NAMALWA (cell line): ENCODE measurements at regions not wholly inside any gene's neighbourhood (a gene's known extent, or its start where the extent isn't known, plus 50 kb on each side); places are given as distances from the start of the nearest gene placed in this dataset.

Source experiments
- DNase-seq: peaks from one replicate; pipeline ENCODE4 v3.0.0-alpha.2; 2015; ENCODE audit warnings: low spot score

- DNase-seq, result no peak
Observed at GRCh38 chr16:73214825-73215677, 167.1 kb upstream of the ZFHX3 start.

DNA sequence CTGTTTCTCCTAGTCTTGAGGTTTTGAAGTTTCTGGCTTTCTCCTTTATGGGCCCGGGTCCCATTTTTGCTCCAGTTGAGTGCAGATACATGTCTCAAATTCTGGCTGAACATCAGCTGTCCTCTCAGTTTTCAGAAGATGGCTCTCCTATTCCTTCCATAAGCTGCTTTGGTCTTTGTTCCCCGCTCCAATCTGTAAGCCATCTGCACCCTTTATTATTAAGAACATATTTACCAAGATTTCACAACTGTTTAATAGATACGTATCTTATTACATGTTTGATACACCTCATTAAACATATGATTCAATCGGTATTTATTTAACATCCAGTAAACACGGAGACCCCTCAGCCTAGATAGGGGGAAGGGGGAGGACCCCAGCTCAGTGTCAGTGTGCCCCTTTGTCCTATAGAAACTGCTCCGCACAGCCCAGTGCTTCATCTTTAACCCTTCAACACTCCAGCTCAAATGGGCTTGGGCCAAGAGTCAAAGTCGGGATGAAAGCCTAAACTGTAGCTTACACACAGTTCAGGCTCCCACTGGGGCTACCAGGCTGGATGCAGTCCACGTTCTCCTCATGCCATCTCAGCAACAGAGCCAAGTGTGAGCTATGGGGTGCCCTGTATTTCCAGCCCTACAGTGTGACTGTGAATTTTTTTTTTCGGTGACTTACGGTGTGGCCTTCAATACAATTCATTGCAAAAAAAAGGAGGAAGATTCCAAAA is 166.0 kb upstream of the ZFHX3 start:
- DNase-seq, result no peak

- DNase-seq, result no peak
Observed at GRCh38 chr16:73212431-73212830, 164.5 kb upstream of the ZFHX3 start.

- no peak for DNase-seq
Observed at GRCh38 chr16:73210686-73211085, 162.8 kb upstream of the ZFHX3 start.

GRCh38 chr16:73210084-73210483 is 162.2 kb upstream of the ZFHX3 start:
- DNase-seq, result no peak

DNA sequence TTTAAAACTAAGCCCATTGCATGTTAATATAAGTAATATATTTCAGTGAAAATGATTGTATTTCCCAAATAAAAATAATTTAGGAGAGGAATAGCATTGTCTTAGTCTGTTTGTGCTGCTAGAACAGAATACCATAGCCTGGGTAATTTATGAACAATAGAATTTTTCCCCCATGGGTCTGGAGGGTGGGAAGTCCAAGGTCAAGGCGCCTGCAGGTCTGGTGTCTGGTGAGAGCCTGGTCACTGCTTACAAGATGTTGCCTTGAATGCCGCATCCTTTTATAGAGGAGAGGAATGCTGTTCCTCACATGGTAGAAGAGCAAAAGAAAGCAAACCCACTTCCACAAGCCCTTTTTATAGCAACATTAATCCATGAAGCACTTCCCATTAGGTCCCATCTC is 161.3 kb upstream of the ZFHX3 start:
- DNase-seq, result no peak

- DNase-seq, result no peak
Observed at GRCh38 chr16:73206151-73206707, 158.3 kb upstream of the ZFHX3 start.

- DNase-seq, result no peak
Observed at GRCh38 chr16:73205153-73205886, 157.4 kb upstream of the ZFHX3 start.

DNA sequence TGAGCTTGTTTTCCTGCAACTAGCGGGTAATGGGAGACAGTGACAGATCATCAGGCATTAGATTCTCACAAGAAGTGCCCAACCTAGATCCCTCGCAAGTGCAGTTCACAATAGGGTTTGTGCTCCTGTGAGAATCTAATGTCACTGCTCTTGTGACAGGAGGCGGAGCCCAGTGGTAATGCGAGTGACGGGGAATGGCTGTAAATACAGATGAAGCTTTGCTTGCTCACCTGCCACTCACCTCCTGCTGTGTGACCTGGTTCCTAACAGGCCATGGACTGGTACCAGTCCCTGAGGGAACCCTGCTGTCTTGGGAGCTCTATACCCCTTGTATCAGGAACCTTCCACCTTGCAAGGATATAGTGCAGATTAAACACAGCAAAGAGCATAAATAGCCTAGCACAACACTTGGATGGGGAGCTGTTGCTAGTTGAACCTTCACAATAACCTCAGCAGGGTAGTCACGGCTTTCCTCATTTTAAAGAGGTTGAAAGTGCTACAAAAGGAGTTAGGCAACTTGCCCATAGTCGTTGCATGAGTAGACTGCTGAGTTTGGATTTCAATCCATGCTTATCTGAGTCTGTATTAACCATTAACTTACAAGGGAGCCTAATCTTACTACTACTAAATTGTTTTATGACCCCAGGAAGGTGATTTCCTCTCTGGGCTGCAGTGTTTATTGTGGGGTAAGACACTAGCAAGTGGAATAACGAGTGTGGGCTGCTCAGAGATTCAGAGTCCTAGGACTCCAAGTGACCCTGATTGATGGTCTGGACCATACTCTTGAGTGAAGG is 156.6 kb upstream of the ZFHX3 start:
- DNase-seq, result no peak

GRCh38 chr16:73202161-73202729 is 154.3 kb upstream of the ZFHX3 start:
- no peak for DNase-seq

GRCh38 chr16:73199214-73199613 is 151.3 kb upstream of the ZFHX3 start:
- no peak for DNase-seq

DNA sequence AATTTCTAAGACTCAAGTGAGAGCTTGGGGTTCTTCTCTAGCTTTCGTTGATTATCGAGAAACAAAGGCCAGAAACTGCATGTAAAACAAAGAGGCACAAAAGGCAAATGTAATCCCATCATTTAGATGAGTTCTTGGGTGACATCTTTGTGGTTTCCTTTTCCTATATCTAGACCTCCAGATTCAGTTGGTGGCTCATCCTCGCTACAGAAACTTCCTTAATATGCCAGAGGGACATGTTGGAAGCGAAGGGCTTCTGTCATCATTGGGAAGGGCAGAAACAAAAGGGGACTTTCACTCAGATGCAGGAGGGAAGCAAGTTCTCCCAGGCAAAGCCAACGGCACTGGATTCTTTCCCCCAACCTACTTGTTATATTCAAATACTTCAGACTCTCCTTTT is 150.6 kb upstream of the ZFHX3 start:
- DNase-seq, result no peak

DNA sequence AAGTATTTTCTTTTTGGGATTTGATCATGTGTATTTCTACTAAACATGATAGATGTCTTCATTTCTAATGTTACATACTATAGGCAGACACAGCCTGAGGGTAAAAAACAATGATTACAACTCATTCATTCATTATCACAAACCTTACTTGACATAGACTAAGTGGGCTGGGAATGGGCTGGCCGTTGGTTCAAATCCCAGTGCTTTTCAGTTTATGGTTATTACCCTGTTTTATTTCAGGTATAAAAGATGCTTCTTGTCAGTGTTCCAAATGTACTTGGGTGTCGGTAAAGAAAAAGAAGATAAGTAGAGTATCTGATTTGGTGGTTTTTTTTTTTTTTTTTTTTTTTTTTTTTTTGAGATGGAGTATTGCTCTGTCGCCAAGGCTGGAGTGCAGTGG is 149.7 kb upstream of the ZFHX3 start:
- no peak for DNase-seq

- peak; percentile 56 for DNase-seq
Observed at GRCh38 chr16:73196670-73197069, 148.7 kb upstream of the ZFHX3 start.

GRCh38 chr16:73193464-73193863 is 145.5 kb upstream of the ZFHX3 start:
- DNase-seq, result no peak

- no peak for DNase-seq
Observed at GRCh38 chr16:73192232-73192894, 144.4 kb upstream of the ZFHX3 start.

DNA sequence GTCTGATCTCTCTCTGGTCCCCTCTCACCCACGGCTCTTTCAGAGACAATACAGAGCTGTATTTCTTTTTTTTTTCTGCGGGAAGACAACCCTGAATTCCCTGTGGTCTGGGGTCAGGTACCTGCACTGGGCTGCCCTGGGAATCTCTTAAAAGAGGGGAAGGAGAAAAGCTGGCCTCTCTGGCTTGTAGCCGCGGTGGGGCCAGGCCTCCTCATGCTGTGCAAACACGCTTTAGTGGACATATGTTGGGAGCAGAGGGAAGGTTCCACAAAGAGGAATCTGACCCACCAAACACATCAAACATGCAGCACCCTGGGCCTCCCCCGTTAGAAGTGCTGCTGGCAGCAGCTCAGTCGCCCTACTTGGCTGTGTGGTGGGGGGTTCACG is 143.7 kb upstream of the ZFHX3 start:
- DNase-seq, result no peak

DNA sequence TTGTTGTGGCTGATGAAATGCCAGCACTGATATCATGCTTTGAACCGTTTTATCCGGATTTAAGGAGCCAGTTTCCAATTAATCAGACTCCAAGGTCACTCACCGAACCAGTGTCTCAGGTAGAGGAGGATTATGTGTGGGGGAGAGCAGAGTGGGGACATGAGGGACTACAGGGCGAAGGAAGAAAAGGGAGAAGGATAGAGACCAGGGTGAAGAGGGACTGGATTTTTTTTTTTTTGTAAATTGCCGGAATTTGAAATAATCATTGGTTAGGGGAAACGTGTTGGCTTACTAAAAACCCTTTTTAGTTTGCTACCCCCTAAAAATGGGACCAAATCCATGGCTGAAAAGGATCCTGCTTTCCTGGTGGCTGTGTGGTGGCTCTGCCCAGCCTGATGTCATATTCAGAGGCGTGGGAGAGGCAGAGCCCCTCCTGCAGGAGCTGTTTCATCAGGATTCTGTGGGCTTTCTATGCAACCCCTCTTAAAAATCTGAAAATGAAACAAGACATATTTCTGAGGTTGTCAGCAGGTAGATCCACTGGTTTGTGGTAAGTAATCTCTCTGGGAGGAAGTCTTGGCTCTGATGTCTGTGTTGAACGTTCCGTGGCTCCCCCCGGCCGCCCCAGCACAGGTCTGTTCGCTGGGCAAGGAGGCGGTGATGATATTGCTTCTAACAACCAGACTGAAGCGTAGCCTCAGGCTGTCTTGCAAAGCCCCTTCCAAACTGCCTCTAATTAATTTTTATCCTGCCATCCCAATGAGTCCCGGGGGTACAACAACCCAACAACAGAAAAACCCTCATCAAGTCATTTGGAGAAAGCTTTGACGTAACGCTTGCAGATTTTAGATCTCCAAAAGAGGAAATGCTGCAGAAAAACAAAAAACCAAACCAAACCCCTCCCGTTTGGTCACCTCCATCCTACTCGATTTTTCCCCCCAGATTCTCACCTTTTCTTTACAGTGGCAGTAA is 143.0 kb upstream of the ZFHX3 start:
- DNase-seq, result no peak

GRCh38 chr16:73190256-73190655 is 142.3 kb upstream of the ZFHX3 start:
- no peak for DNase-seq

- no peak for DNase-seq
Observed at GRCh38 chr16:73189136-73189535, 141.2 kb upstream of the ZFHX3 start.
